T-cell (primary cell): ENCODE measurements at regions not wholly inside any gene's neighbourhood (a gene's known extent, or its start where the extent isn't known, plus 50 kb on each side); places are given as distances from the start of the nearest gene placed in this dataset.
"Not testable (repeated sequence)": the region's sequence is repeated elsewhere in the genome, so short reads cannot be mapped to it uniquely, and the experiment has no call there.

Experiments used
- ATAC-seq, 4 experiments: fragments of 200-7000 bp in 3 of 4; fragments of 150-1000 bp in 1 of 4; cut with Tn5 transposase; replicated peaks in 1 of 4; 1 replicate in 3 of 4; 2 replicates in 1 of 4; pipeline ENCODE4 v1.10.0; 2021; ENCODE audit warnings: moderate library complexity in 3 of 4, mild to moderate bottlenecking in 2 of 4, moderate number of reproducible peaks in 1 of 4
- CTCF ChIA-PET, 2 donors: fragments of 300-600 bp; sonication (Branson Sonifier 250); formaldehyde crosslinking; loops; one replicate each; lab custom pipeline; 2022; ENCODE audit warnings: antibody characterized with exemption in 2 of 2; lab: Charles Lee
- POLR2A ChIA-PET, 2 donors: fragments of 300-600 bp; sonication (Branson Sonifier 250); formaldehyde crosslinking; loops; one replicate each; lab custom pipeline; 2022; ENCODE audit warnings: antibody characterized with exemption in 2 of 2; lab: Charles Lee
- DNase-seq, 35 experiments: peaks; one replicate each; pipeline versions ENCODE4 v3.0.0 to v3.0.0-alpha.2; 2013 to 2023
- H3K27ac ChIP-seq: one replicate; pipeline ENCODE4 v1.5.1; 2013; ENCODE audit warnings: low read length
- H3K27me3 ChIP-seq, 2 experiments: replicated peaks in 1 of 2; 1 replicate in 1 of 2; 2 replicates in 1 of 2; pipeline versions ENCODE4 v1.6.1 to v1.7.0; 2013; ENCODE audit warnings: low read length in 1 of 2, mixed read lengths in 1 of 2; ENCODE audit not compliant: control insufficient read depth in 2 of 2, insufficient read depth in 2 of 2; ENCODE audit errors: extremely low read depth in 1 of 2
- H3K36me3 ChIP-seq, 2 donors: 1 replicate in 1 of 2; 2 replicates in 1 of 2; pipeline versions ENCODE4 v1.6.1 to v1.7.0; 2013; ENCODE audit warnings: low read length in 1 of 2; ENCODE audit not compliant: control insufficient read depth in 2 of 2, insufficient read depth in 1 of 2; ENCODE audit errors: extremely low read depth in 1 of 2
- H3K4me1 ChIP-seq, 2 experiments: 1 replicate in 1 of 2; 2 replicates in 1 of 2; pipeline versions ENCODE4 v1.6.1 to v1.7.0; 2013; ENCODE audit warnings: low read length in 2 of 2, mixed read lengths in 1 of 2; ENCODE audit not compliant: insufficient read depth in 2 of 2, control insufficient read depth in 1 of 2; ENCODE audit errors: extremely low read depth in 1 of 2
- H3K4me3 ChIP-seq, 2 donors: 1 replicate in 1 of 2; 2 replicates in 1 of 2; pipeline versions ENCODE4 v1.5.1 to v1.7.0; 2013; ENCODE audit warnings: mild to moderate bottlenecking in 2 of 2, low read length in 1 of 2, moderate library complexity in 1 of 2; ENCODE audit not compliant: control insufficient read depth in 1 of 2; ENCODE audit errors: extremely low read depth in 1 of 2
- H3K9me3 ChIP-seq: 2 replicates; pipeline ENCODE4 v1.7.0; 2013
- H3K27ac Mint-ChIP-seq, 2 donors: one replicate each; pipeline ENCODE4 v1.8.0; 2020 to 2021; ENCODE audit warnings: mild to moderate bottlenecking in 2 of 2, mixed read lengths in 2 of 2
- H3K27me3 Mint-ChIP-seq, 2 donors: one replicate each; pipeline ENCODE4 v1.8.0; 2021 to 2022; ENCODE audit warnings: mixed read lengths in 2 of 2
- H3K36me3 Mint-ChIP-seq: one replicate; pipeline ENCODE4 v1.8.0; 2021; ENCODE audit warnings: mixed read lengths
- H3K4me1 Mint-ChIP-seq, 3 donors: one replicate each; pipeline ENCODE4 v1.8.0; 2020 to 2022; ENCODE audit warnings: mixed read lengths in 3 of 3, mild to moderate bottlenecking in 1 of 3
- H3K4me3 Mint-ChIP-seq, 3 donors: one replicate each; pipeline ENCODE4 v1.8.0; 2020 to 2022; ENCODE audit warnings: mild to moderate bottlenecking in 3 of 3, mixed read lengths in 3 of 3, moderate library complexity in 3 of 3
- H3K9me3 Mint-ChIP-seq, 3 donors: one replicate each; pipeline ENCODE4 v1.8.0; 2020 to 2022; ENCODE audit warnings: mixed read lengths in 3 of 3
- WGBS: methylation state at CpG from one replicate; pipeline ENCODE4 v1.1.5; 2013; ENCODE audit warnings: missing lambda C conversion rate; ENCODE audit not compliant: insufficient coverage; 5-methylcytosine and 5-hydroxymethylcytosine counted together

DNA sequence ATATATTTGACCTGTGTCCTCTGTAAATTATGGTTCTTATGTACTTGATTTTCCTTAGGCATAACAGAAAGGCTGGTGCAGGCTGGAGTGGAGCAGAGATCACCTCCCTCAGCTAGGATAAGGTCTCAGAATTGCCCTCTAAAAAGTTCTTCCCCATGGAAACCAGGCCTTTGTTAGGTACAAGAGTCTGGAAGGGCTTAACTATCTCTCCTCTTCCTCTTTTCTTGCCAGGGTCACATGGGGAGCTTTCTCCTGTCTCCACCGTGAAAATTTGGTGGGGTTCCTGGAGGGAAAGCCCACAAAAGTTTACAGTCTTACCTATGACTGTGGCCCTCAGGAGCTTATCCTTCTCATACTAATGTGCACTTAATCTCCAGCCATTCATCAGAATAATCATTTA lies 633.2 kb downstream of the MCTP2 start:
- CTCF ChIA-PET = interaction anchor here in 1 of 2 donors (0.6 kb wide), 1 partner anchor 258 kb away, joined by 6 read pairs; no protein-coding TSS in a partner anchor
- Histone ChIP-seq H3K27me3 (no peaks in the 10 kb centered on the region), H3K27ac (no peak overlapping the region), H3K9me3 (no peaks in the 10 kb centered on the region), H3K4me1 (no peaks in the 10 kb centered on the region), H3K36me3 (no peaks in the 10 kb centered on the region), H3K4me3 (no peak overlapping the region)
- Mint-ChIP-seq H3K36me3 (no peaks in the 10 kb centered on the region), H3K4me1 (no peaks in the 10 kb centered on the region), H3K27me3 (peaks cover 0 to 4% of the 10 kb centered on the region in 2 donors), H3K27ac (no peak overlapping the region), H3K9me3 (peaks cover 3 to 13% (median 12%) of the 10 kb centered on the region in 3 donors), H3K4me3 (no peak overlapping the region)
- POLR2A ChIA-PET = no interaction called here
- DNase-seq (no peak), ATAC-seq (no peak)
- WGBS = no CpG with 5 or more reads among the region's 1 CpG

DNA sequence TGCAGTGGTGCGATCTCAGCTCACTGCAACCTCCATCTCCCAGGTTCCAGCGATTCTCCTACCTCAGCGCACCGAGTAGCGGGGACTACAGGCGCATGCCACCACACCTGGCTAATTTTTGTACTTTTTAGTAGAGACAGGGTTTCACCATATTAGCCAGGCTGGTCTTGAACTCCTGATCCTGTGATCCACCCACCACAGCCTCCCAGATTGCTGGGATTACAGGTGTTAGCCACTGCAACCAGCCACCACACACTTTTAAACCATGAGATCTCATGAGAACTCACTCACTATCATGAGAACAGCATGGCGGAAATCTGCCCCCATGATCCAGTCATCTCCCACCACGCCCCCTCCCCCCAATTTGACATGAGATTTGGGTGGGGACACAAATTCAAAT lies 636.9 kb downstream of the MCTP2 start:
- not testable (repeated sequence) for H3K27me3 Mint-ChIP-seq, H3K36me3 Mint-ChIP-seq

DNA sequence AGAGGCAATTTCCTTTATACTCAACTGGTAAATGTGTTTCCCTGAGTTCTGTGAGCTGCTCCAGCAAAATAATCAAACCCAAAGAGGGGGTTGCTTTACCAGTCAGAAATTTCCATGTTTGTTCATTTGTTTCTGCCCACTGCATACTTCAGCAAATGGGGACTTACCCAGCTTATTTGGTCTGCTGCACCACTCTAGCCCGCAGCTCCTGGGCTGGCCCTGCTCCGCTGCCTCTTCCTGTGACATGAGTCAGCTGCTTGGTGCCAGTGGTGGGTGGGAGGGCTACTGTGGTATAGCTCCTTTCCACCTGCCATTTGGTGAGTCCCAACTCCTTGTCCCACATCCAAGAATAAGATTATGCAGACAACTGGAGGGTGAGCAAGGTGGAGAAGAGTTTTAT lies 644.2 kb downstream of the MCTP2 start:
- peaks cover 5 to 12% (median 5%) of the 10 kb centered on the region in 3 donors for H3K9me3 Mint-ChIP-seq
- H3K27ac Mint-ChIP-seq = no peak overlapping the region
- H3K36me3 Mint-ChIP-seq = no peaks in the 10 kb centered on the region
- no peak for ATAC-seq
- Histone ChIP-seq H3K27ac (no peak overlapping the region), H3K36me3 (no peaks in the 10 kb centered on the region), H3K4me3 (no peak overlapping the region), H3K4me1 (no peaks in the 10 kb centered on the region), H3K9me3 (no peaks in the 10 kb centered on the region), H3K27me3 (no peaks in the 10 kb centered on the region)
- H3K27me3 Mint-ChIP-seq = peaks cover 0 to 5% of the 10 kb centered on the region in 2 donors
- no peak overlapping the region for H3K4me3 Mint-ChIP-seq
- ChIA-PET POLR2A (interaction anchor here in 1 of 2 donors (0.6 kb wide), 1 partner anchor 685 kb away, joined by 3 read pairs; no protein-coding TSS in a partner anchor), CTCF (no interaction called here)
- H3K4me1 Mint-ChIP-seq = no peaks in the 10 kb centered on the region
- WGBS = no CpG with 5 or more reads among the region's 2 CpGs
- no peak for DNase-seq

More for the DNA sequence above, 636.9 kb downstream of the MCTP2 start:
- H3K27ac Mint-ChIP-seq, POLR2A ChIA-PET, H3K4me3 Mint-ChIP-seq, H3K9me3 ChIP-seq, H3K4me1 Mint-ChIP-seq, H3K4me3 ChIP-seq, CTCF ChIA-PET, H3K27me3 ChIP-seq, ATAC-seq, H3K36me3 ChIP-seq, H3K27ac ChIP-seq, DNase-seq, H3K4me1 ChIP-seq: not testable (repeated sequence)
- peaks cover 3 to 18% (median 4%) of the 10 kb centered on the region in 3 donors for H3K9me3 Mint-ChIP-seq
- no CpG with 5 or more reads among the region's 8 CpGs for WGBS

DNA sequence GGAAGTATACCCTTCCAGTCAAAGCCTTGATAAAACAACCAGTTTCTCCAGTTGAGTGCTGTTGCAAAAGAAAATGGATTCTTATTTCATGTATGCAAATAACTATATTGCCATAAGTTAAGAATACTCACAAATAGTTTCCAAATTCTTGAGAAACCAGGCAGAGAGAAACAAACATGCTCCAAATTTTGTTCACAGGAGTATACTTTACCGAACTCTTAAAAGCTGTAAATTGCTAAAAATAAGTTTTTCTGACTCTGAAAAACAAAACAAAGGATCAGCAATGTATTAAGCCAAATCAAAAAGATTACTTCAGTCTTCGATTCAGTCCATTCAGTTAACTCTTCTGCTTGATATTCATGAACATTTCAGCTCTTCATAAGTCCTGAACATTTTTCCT lies 646.5 kb downstream of the MCTP2 start:
- Mint-ChIP-seq H3K36me3 (no peaks in the 10 kb centered on the region), H3K27me3 (peaks cover 0 to 5% of the 10 kb centered on the region in 2 donors), H3K27ac (no peak overlapping the region), H3K4me1 (no peaks in the 10 kb centered on the region), H3K4me3 (no peak overlapping the region), H3K9me3 (peaks cover 0 to 12% (median 5%) of the 10 kb centered on the region in 3 donors)
- H3K4me3 ChIP-seq = no peak overlapping the region
- H3K27ac ChIP-seq = no peak overlapping the region
- no peaks in the 10 kb centered on the region for H3K36me3 ChIP-seq
- H3K27me3 ChIP-seq = no peaks in the 10 kb centered on the region
- no peak for DNase-seq
- CTCF ChIA-PET = no interaction called here
- 67% methylated on average over 1 of the region's 2 CpGs for WGBS
- H3K4me1 ChIP-seq = no peaks in the 10 kb centered on the region
- no peak for ATAC-seq
- H3K9me3 ChIP-seq = no peaks in the 10 kb centered on the region
- POLR2A ChIA-PET = no interaction called here

DNA sequence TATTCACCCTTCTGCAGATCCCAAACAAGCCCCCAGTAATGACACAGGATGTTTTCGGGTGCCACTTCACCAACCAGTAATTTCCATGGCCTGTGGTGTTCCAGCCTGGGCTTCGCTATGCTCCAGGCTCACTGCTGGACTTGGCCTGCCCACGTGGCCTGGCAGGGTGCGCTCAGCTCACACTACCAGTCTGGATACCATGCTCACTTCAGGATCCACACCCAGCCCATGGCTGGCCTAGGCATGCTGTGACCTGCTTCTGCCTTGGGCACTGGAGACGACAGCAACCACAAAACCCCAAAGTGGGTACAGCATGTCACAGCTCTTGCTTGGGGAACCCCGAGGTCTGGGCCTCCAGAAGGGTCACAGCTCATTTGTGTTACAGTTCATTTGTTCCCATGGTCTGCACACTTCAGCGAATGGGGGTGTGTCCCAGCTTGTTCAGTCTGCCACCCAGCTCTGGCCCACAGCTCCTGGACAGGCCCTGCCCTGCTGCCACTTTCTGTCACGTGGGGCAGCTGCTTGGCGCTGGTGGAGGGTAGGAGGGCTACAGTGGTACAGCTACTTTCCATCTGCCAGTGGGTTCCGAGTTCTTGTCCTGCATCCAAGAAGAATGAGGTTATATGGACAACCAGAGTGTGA lies 650.8 kb downstream of the MCTP2 start:
- 75% methylated on average over 10 of the region's 10 CpGs for WGBS
- Mint-ChIP-seq H3K27me3 (no peaks in the 10 kb centered on the region), H3K9me3 (peaks cover 6 to 14% (median 8%) of the 10 kb centered on the region in 3 donors), H3K4me3 (no peak overlapping the region), H3K36me3 (no peaks in the 10 kb centered on the region), H3K27ac (no peak overlapping the region), H3K4me1 (no peaks in the 10 kb centered on the region)
- DNase-seq = no peak
- Histone ChIP-seq H3K27ac (no peak overlapping the region), H3K27me3 (no peaks in the 10 kb centered on the region), H3K9me3 (no peaks in the 10 kb centered on the region), H3K36me3 (no peaks in the 10 kb centered on the region), H3K4me3 (no peak overlapping the region), H3K4me1 (no peaks in the 10 kb centered on the region)
- peak in 1 of 4 experiments; percentile 37 for ATAC-seq
- ChIA-PET CTCF (no interaction called here), POLR2A (no interaction called here)

DNA sequence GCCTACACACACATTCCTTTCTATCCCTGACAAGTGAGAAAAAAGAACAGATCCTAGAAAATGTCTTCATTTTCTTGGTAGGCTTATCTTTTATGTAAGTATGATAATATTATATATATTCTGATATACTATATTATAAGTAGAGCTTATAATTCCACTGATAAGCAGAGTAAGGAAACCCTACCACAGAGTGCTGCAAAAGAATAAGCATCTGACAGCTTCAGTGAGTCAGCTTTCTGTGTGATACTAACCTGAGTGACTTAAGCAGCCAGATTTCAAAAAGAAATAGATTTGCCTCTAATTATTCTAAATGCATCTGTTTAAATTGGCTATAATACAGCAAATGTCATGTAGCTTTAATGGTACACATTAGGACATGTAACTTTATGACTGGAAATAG lies 656.0 kb downstream of the MCTP2 start:
- no peaks in the 10 kb centered on the region for H3K4me1 ChIP-seq
- CTCF ChIA-PET = no interaction called here
- H3K27me3 ChIP-seq = no peaks in the 10 kb centered on the region
- Mint-ChIP-seq H3K4me1 (no peaks in the 10 kb centered on the region), H3K4me3 (no peak overlapping the region), H3K27ac (no peak overlapping the region), H3K9me3 (peaks cover 5 to 8% (median 6%) of the 10 kb centered on the region in 3 donors), H3K27me3 (no peaks in the 10 kb centered on the region), H3K36me3 (no peaks in the 10 kb centered on the region)
- no peaks in the 10 kb centered on the region for H3K9me3 ChIP-seq
- no peaks in the 10 kb centered on the region for H3K36me3 ChIP-seq
- DNase-seq = no peak
- POLR2A ChIA-PET = no interaction called here
- H3K27ac ChIP-seq = no peak overlapping the region
- ATAC-seq = no peak
- no peak overlapping the region for H3K4me3 ChIP-seq
